ENCODE measurements at regions not wholly inside any gene's neighbourhood (a gene's known extent, or its start where the extent isn't known, plus 50 kb on each side); places are given as distances from the start of the nearest gene placed in this dataset.
"Not testable (repeated sequence)": the region's sequence is repeated elsewhere in the genome, so short reads cannot be mapped to it uniquely, and the experiment has no call there.

DNA sequence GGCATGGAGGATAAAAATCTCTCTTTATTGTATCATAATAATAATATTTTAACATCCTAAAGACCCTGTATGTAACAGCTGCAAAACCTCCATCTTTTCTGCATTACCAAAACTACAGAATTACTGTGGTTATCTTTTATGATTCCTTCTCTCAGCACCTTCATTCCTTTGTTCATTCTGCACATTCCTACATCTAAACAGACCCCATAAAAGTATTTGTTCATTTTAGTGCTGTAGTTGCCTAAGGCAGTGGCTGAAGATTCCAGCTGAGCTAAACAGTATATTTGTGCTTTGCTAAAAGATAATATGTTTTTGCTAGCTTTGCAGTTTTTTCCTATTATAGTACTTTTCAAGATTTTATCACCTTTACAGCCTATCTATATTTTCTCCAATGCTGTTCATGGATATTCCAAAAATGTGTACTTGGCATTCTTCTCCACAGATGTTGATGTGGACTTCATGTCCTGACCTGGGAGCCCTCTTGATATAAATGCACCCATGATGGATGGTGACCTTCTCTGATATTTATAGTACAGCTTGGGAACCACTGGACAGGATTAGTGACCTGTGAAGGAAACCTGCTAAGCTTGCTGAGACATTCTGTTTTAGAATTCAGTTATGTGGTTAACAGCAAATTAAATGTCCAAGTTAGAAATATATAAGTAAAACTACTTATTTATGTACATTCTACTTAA lies 2832.9 kb upstream of the PCDH20 start:
- DNase-seq = no peak

GRCh38 chr13:64239372-64239771 lies 2823.7 kb upstream of the PCDH20 start:
- no peak for DNase-seq

- no peak for DNase-seq
Measured at GRCh38 chr13:64234255-64234654, 2818.6 kb upstream of the PCDH20 start.

GRCh38 chr13:64223016-64223415 lies 2807.4 kb upstream of the PCDH20 start:
- no peak for DNase-seq

DNA sequence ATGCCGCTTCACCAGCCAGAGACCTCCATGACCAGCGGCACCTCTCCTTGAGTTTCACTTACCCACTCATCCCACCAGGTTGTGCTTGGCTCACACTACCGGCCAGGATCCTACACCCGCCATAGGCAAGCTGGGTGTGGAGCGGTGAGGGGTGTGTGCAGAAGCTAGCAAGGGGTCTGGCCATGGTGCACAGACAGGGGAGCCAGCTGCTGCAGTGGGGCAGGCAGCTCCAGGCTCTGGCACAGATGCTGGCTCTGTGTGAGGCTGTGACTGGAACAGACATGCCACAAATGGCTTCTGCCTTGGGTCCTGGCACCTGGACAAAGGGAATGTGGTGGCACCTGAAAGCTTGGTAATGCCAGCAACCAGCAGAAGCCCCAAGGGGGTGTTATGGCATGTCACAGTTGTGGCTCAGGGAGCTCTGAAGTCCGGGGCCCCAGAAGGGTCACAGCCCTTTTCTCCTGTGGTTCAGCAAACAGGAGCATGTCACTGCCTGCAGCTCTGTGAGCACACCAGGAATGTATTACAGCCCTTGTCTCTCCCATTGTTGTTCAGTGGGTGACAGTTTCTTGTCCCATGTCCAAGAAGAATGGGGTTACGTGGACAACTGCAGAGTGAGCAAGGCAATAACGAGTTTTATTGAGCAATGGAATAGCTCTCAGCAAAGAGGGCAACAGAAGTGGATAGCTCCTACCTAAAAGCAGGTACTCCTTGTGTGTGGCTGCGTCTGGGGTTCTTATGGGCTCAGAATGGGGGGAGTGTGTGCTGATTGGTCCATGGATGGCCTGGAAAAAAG lies 2791.0 kb upstream of the PCDH20 start:
- DNase-seq = no peak

- no peak for DNase-seq
Measured at GRCh38 chr13:64202517-64202916, 2786.9 kb upstream of the PCDH20 start.

DNA sequence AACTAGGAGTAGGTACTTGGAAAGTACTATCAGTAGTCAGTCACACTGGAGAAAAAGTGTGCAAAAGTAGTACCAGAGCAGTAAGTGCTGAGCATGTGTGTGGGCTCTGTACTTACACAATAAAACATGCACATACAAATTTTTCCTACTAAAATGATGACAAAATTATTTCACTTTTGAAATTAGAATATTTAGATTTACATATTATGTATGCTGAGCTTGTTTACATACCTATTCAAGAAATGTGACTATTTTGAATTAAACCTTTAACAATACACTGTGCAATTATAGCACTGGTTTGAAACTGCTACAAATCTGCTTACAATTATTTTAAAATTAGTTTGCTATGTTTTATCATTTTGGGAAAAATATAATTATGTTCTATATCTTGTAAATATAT lies 2781.6 kb upstream of the PCDH20 start:
- DNase-seq = no peak

DNA sequence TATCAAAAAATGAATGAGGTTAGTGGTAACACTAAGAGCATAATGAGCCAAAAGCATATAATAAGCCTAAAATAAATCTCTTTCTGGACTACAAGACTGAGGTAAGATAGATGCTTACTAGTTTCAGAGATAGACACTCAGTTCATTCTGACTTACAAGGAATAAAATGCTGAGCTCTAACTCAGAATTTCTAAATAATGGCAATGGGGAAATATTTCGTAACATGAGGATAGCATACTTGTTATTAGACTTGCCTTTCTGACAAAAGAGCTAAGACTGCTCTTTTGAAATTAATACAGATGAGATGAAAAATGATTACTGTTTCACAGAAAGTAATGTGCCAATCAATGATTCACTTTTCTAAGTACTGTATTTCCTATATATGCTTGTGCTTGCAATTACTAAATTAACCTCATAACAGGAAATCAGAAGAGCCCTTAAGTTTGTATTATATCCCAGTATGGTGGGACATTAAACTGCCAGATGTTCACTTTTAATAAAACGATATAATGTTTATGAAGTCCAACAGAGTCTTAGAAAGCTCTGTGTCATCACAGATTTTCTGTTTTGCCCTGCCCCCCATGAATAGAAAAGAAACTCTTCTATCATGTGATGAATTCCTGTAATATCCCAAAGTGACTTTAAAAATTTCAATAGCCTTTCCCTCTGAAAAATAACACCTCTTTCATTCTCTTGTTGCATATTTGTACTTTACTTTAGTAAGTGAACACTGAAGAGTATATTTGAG lies 2771.0 kb upstream of the PCDH20 start:
- DNase-seq = no peak

DNA sequence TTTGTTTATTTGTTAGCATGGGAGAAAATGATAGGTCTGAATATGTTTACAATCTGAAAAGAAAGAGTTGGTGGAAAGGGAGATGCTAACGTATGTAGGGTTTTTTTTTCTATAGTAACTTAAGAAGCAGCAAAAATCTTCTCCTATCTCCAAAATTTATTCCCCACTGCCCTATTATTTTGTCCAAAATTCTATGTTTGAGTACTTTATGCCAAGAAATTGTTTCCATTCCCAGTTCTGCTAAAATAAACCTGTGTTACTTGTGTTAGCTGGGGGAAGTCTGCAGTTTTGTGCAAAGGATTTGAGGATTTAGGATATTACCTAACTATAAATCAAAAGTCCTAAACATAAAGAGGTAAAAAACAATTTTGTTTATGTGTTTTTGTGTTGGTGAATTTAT lies 2770.4 kb upstream of the PCDH20 start:
- no peak for DNase-seq

GRCh38 chr13:64180756-64181155 lies 2765.1 kb upstream of the PCDH20 start:
- DNase-seq = no peak

DNA sequence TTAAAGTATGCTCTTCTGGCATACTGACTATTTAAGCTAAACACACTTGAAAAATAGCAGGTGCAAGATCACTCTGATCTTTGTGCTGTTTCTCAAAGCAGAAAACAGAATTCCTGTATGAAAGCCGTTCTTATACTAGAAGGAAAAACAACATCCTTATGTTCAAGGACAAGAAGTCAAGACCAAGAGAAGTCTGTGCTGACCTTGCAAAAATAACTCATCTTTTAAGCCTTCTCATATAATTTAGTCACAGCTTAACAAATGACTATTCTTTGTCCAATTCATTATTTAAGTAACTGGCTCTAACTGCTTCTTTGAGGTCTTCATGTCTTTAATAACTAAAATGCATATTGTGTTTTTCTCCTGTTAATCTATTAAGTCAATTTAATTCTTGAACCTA lies 2750.2 kb upstream of the PCDH20 start:
- no peak for DNase-seq

DNA sequence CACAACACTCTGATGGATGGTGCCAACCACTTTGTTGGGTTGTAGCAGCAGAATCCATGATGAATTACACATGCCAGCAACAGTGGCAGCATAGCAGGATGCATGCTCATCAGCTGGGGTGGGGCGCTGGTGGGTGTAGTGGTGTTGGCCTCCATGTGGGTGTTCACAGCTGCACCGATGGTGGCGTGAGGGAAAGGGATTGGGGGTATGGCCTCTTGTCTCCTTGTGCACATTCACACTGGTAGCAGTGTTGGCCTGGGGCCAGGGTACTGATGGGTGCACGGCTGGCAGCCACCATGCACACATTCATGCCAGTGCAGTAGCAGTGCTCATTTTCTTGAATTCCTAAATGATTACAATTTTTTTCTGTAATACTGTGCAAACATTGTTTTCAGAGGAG lies 2748.8 kb upstream of the PCDH20 start:
- no peak for DNase-seq

DNA sequence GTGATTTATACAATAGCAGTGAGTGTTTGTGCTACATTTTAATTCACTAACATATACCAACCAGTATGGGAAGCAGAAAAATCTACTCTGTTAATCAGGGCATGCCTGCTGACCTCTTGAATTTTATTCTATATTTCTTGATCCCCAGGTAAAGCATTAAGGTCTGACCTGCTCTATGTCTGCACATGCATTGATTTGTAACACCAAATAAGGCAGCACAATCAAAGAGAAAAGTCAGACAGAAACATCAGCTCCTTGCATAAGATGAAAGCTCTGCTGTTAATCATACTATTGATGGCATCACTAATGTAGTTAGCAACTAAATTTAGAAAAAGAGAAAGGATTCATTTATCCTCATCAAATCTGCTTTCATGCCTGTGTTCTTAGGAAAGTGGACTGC lies 2744.8 kb upstream of the PCDH20 start:
- no peak for DNase-seq

- DNase-seq = no peak
Measured at GRCh38 chr13:64158908-64159307, 2743.3 kb upstream of the PCDH20 start.

GRCh38 chr13:64154514-64154913 lies 2738.9 kb upstream of the PCDH20 start:
- no peak for DNase-seq

DNA sequence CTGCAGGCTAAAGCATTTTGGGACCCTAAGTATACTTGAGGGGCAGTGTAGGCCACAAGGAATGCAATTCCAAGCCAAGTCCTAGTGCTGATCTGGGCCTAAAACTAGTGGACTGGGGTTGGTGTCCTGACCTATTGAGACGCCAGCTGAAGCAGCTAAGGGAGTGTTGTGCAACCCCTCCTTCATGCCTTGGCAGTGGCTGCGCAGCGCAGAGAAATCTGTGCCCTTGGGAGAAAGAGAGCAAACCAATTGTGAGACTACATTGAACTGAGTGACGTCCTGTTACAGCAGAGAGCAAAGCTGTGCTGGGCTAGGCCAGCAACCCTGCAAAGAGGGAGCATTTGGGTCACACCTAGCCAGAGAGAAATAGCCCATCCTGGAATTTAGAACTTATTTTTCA lies 2715.0 kb upstream of the PCDH20 start:
- DNase-seq = no peak

DNA sequence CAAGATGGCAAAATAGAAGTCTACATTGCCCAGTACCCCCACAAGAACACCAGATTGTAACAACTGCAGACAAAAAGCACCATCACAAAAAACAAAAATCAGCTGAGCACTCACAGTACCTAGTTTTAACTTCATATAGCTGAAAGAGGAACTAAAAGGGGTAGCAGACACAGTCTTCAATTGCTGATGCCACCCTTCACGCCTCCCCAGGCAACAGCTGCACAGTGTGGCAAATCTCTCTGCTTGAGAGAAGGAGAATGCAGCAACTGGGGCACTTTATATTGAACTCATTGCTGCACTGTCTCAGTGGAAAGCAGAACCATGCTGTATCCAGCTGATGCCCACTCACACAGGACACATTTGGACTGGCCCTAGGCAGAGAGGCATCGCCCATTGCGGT lies 2714.5 kb upstream of the PCDH20 start:
- DNase-seq = no peak

GRCh38 chr13:64127856-64128255 lies 2712.2 kb upstream of the PCDH20 start:
- DNase-seq = no peak

DNA sequence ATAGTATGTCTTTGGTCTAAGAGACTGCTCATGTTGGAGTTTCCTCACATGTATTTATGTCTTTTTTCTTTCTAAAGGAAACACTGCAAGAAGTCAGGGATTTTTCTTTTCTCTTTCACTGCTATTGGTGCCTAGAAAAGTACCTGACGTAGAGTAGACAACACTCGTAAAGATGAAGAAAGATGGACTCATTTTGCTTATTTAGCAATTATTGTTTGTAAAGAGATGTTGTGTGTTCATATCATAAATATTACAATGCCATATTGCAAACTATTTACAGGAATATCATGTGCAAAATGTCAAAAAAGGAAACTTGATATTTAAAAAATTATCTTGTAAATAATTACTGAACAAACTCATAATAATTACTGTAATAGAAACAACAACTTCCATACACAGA lies 2711.5 kb upstream of the PCDH20 start:
- no peak for DNase-seq

GRCh38 chr13:64121023-64121709 lies 2705.5 kb upstream of the PCDH20 start:
- not testable (repeated sequence) for DNase-seq

- DNase-seq = no peak
Measured at GRCh38 chr13:64099994-64100393, 2684.3 kb upstream of the PCDH20 start.

GRCh38 chr13:64090311-64090710 lies 2674.7 kb upstream of the PCDH20 start:
- DNase-seq = no peak

DNA sequence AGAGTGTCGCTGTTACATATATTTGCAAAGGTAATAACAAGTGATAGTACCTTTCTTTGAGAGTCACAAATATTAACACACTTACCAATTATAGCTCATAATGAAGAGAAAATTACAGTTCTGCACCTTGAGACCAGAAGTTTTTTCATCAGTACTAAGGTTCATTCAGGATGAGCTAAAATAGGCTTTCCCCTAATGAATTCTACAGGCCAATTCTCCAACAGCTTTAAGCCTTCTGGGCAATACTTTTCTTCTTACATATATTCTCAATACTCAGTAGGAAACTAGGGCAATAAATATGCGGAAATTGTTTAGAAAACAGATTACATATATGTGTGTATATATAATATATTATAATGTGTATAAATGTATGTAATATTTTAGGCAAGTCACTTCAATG lies 2672.8 kb upstream of the PCDH20 start:
- DNase-seq = no peak
